DMS153 (cell line): ENCODE measurements at regions not wholly inside any gene's neighbourhood (a gene's known extent, or its start where the extent isn't known, plus 50 kb on each side); places are given as distances from the start of the nearest gene placed in this dataset.
A peak's percentile ranks its signal among the peaks of the same experiment; 100 is the strongest.
"Not testable (repeated sequence)": the region's sequence is repeated elsewhere in the genome, so short reads cannot be mapped to it uniquely, and the experiment has no call there.

Source experiments
- DNase-seq: peaks from one replicate; lab custom pipeline; 2025; lab: John Stamatoyannopoulos, UW

DNA sequence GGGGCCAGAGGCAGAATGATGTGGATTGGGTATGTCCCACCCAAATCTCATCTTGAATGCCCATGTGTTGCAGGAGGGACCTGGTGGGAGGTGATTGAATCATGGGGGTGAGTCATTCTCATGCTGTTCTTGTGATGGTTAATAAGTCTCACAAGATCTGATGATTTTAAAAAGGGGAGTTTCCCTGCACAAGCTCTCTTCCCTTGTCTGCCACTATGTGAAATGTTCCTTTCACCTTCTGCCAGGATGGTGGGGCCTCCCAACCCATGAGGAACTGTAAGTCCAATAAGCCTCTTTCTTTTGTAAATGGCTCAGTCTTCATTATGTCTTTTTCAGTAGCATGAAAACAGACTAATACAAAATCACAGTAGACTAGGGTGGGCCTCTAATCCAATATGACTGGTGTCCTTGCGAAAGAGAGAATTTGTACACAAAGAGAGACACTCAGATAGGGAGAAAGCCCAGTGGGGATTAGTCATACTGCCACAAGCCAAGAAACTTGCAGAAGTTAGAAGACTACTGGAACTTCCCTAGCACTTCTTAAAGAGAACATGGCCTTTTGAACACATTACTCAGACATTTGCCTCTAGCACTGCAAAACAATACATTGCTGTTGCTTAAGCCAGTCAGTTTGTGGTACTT is 68.4 kb downstream of the ANXA1 start:
- no peak for DNase-seq

DNA sequence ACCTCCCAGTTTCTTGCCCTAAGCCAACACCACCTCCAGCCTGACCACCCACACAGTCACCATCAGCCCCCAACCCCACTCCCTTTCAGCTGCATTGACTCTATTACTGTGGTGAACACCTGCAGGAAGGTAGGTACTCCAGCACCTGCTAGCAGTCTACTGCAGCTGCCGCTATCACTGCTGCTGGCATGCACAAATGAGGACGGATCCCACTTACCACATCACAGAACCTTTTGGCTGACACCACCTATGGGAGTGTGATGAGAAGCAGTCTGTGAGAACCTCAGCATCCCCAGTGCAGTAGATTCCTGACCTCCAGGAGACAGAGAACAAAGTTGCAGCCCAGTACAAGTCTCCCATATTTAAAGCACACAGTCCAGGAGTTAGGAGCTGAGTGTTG is 71.9 kb downstream of the ANXA1 start:
- DNase-seq: no peak

DNA sequence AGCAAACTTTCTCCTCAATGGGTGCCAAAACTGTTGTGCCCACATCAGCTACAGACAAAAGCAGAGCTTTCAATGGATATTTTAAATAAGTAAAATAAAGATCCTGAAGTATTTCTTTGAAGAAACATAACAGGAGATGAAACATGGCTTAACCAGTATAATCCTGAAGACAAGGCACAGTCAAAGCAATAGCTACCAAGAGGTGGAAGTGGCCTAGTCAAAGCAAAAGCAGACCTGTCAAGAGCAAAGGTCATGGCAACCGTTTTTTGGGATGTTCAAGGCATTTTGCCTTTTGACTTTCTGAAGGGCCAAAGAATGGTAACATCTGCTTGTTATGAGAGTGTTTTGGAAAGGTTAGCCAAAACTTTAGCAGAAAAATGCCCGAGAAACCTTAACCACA is 77.9 kb downstream of the ANXA1 start:
- no peak for DNase-seq

DNA sequence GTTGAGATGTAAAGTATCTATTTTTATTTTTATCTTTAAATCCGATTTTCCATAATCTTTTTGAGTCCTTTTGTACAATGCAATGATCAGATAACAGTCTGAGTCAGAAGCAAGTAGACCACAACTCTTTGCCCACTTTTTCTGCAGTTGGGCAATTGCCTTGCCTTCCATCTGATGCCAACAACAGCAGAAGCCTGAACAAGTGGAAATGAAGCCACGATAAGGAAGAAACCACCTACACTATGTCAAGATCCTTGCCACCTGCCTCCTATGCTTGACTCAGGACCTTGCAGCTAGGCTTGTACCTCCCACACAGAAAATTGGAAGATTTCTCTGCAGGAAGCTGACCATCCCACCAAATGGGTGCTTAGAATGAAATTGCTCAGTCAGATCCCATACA is 78.6 kb downstream of the ANXA1 start:
- DNase-seq: no peak

- no peak for DNase-seq
Measured at GRCh38 chr9:73231203-73231602, 79.5 kb downstream of the ANXA1 start.

GRCh38 chr9:73233359-73234007 is 81.8 kb downstream of the ANXA1 start:
- DNase-seq: no peak

DNA sequence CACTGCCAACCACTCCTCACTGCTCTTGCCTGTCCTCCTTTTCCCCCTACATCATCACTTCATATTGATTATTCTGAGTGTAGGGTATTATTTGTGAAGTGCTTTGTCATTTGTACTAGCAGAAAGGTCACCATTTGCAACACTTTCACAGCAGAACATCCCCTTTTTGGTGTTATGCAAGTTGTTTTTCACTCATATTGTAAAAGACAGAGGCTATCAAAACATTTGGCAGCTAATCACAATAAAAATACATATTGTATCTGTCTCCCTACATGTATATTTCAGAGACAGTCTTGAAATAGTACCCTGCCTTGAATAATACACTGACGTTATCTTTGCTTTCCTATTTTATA is 82.3 kb downstream of the ANXA1 start:
- DNase-seq: no peak

DNA sequence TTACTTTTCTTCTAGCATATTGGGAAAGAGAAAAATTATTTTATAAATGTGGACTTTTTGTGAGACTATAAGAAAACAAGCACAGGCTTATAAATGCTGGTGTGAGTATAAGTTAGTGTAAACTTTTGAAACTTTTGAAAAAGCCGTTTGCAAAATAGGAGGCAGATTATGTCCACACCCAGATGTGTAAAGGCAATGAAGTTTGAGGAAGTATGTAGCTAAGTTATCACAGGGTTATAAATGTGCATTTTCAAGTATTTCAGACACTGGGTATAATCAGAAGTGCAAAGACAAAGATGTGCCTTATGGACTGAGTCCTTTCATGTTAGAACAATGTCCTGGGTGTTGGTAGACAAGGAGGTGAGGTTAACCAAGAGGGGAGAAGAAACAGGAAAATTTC is 85.5 kb downstream of the ANXA1 start:
- DNase-seq: no peak

GRCh38 chr9:73239570-73240265 is 88.1 kb downstream of the ANXA1 start:
- no peak for DNase-seq

DNA sequence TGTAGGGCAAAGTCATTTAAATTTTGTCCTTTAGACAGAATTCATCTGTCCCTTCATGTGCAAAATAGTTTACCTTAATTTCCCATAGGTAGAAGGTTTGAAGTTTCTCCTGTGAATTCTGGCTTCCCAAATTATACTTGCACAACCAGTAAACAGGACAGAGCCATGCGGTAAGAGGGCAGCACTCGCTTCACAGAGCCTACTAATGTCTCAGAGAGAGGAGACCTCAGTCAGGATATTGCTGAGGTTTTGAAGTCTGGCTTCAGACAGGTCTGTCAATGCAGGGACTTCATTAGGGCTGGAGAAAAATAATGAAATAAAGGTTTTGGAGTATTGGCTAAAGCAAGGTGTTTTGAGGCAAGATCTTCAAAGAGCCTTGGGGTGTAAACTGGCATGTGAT is 91.4 kb downstream of the ANXA1 start:
- DNase-seq: no peak

GRCh38 chr9:73259086-73259696 is 107.5 kb downstream of the ANXA1 start:
- DNase-seq: no peak

DNA sequence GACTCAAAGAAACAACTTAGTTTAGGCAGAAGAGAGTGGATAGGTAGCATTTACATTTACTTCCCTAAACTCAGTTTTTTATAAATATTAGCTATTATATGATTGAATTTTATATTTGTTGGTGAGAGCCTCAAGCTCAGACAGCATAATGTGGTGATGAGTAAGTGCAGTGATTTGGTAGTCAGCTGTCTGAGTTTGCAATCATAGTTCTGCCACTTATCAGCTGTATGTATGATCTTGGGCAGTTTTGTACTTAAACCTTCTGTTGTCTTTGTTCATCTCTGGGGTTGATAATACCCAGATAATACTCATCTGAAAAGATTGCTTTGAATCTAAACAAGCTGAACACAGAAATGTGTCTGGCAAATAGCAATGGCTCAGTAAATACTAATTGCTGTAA is 108.8 kb downstream of the ANXA1 start:
- no peak for DNase-seq

GRCh38 chr9:73264631-73265030 is 113.0 kb downstream of the ANXA1 start:
- no peak for DNase-seq

- DNase-seq: no peak
Measured at GRCh38 chr9:73265876-73266275, 114.2 kb downstream of the ANXA1 start.

DNA sequence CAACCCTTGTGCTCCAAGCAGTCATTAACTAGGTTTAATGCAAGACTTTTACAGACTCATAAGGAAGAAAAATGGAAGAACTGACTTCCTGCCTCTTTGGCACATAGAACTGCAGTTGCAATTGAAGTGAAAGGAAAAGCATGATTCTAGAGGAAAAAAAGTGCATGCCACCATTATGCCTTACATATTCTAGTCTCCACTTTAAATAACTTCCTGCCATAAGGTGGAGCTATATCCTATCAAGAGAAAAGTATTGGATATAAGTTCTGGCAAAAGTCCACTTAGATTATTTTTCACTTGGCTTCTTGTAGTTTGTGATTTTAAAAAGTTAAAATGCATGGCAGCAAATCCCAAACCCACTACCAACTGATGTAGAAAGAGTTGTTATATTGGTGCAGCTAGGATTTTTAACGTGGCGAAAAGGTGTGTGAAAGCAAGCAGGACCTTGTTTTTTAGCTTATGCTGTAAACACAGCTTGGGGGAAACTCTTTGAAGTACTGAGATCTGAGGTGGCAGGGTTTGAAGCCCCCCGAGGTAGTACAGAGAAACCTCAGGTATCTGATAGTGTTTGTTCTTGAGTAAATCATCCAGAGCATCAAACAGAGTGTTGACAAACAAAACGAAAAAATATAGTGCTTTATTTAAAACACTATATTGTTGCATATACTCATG is 117.9 kb downstream of the ANXA1 start:
- DNase-seq: peak; percentile 10

GRCh38 chr9:73270967-73271721 is 119.5 kb downstream of the ANXA1 start:
- DNase-seq: no peak

- no peak for DNase-seq
Measured at GRCh38 chr9:73280113-73280512, 128.4 kb downstream of the ANXA1 start.

GRCh38 chr9:73284377-73284776 is 132.7 kb downstream of the ANXA1 start:
- DNase-seq: no peak

DNA sequence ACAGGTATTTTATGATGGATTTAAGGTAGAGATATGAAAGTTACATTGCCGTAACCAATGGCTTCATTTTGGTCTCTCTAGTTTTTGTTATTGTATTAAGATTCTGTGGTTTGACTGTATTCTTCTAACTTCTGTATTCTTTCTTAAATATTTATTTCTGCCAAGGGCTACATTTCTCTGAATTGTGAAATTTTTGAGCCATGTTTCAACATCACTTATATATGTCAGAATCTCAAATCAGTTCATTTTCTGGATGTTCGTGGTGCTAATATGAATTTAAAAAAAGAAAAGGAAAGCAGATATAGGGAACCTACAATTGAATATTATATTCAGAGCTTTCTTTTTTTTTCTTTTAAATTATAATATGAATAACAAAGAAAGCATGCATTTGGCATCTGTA is 142.7 kb downstream of the ANXA1 start:
- DNase-seq: no peak

- no peak for DNase-seq
Measured at GRCh38 chr9:73325983-73326382, 174.3 kb downstream of the ANXA1 start.

DNA sequence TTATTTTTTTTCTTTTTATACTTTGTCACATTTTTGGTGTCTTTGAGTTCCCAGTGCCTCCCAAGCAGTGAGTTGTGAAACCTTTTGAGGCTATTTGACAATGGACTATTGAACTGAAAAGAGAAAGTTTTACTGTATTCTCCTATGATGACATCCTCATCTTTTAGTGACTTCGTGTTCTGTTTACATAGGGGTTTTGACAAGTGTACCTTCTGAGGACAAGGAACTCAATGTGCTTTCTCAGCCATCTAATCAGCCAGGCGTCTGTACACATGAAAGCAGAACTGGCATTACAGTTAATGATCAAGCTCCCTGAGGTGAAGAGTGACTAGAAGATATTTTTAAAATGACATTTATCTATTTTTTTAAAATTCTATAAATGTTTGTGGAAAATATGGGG is 175.5 kb downstream of the ANXA1 start:
- DNase-seq: no peak

DNA sequence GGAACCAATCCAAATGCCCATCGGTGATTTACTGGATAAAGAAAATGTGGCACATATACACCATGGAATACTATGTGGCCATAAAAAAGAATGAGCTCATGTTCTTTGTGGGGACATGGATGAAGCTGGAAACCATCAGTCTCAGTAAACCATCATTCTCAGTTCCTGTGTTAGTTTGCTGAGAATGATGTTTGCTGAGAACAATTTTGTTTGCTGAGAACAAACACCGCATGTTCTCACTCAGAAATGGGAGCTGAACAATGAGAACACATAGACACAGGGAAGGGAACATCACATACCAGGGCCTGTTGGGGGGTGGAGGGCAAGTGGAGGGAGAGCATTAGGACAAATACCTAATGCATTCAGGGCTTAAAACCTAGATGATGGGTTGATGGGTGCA is 185.5 kb downstream of the ANXA1 start:
- not testable (repeated sequence) for DNase-seq
